ENCODE measurements at regions not wholly inside any gene's neighbourhood (a gene's known extent, or its start where the extent isn't known, plus 50 kb on each side); places are given as distances from the start of the nearest gene placed in this dataset.

DNA sequence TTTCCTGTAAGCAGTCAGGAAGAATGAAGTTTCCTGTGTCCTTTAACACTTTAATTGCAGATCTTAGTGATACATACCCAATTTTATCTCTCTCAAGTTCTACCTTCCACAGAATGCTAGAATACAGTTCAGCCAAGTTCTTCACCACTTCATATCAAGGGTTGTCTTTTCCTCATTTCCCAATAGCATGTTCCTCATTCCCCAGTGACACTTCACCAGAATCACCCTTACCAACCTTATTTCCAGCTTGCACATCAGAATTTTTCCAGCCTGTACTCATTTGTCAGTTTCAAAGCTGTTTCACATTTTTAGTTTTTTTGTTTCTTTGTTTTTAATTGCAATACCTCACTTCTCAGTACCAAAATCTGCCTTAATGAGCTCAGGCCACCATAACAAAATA lies 126.1 kb downstream of the ESM1 start:
- no peak for DNase-seq (ENCODE audit: low read depth in 4 of 4, low spot score in 1 of 4)

GRCh38 chr5:54854883-54855581 lies 130.4 kb downstream of the ESM1 start:
- DNase-seq (ENCODE audit: low read depth in 4 of 4, low spot score in 1 of 4), result no peak

DNA sequence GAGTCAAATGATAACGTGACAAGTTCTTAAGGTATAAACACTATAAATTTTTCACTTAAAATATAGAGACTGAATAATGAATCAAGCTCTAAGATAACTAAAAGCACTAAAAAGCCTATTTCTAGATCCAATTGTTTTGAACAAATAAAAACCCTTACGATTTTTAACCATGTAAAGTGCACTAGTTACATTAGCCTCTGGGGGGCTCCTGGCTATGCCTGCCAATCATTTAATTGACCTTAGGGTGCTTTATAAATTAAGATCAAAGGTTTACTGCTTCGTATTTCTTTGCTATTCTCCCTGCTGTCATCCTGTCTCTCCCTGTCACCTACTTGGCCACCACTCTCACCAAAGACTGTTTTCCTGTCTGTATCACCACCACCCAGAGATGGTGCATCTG lies 133.4 kb downstream of the ESM1 start:
- no peak for DNase-seq (ENCODE audit: low read depth in 4 of 4, low spot score in 1 of 4)

DNA sequence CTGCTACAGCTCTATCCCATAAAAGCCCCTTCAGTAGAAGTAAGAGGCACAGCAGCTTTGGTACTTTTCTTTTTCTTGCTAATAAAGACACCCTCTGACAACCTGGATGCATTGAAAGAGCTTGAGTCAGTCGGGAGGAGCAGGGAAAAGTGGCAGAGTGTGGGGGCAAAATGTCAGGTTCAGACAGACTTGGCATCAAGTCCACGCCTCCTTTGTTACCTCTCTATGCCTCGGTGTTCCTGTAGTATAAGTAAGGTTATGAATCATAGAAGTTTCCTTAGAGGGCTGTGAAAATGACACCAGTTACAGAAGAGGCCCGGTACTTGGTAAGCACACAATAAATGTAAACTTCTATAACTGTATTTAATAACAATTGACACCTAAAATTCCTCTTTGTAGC lies 133.9 kb downstream of the ESM1 start:
- DNase-seq (ENCODE audit: low read depth in 4 of 4, low spot score in 1 of 4), result no peak

- DNase-seq (ENCODE audit: low read depth in 4 of 4, low spot score in 1 of 4), result no peak
Measured at GRCh38 chr5:54848581-54848980, 136.8 kb downstream of the ESM1 start.

GRCh38 chr5:54845567-54845941 lies 139.8 kb downstream of the ESM1 start:
- DNase-seq (ENCODE audit: low read depth in 4 of 4, low spot score in 1 of 4), result no peak

- no peak for DNase-seq (ENCODE audit: low read depth in 4 of 4, low spot score in 1 of 4)
Measured at GRCh38 chr5:54844905-54845566, 140.4 kb downstream of the ESM1 start.

DNA sequence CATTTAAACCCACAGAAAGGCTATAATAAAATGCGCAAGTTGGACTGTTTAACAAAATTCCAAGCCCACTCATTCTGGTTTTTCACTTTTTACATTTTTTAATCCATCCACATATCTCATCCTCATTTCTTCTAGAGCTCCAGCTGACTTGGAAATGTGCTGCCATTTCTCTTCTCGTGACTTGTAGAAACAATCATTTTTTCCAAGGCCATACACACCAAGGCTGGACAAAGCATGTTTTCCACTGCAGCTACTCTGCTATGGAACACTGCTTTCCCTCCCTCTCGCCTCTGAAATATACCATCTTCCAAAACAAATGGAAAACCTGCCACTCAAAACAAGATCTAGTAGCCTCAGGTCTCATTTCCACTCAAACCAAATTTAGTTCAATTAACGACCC lies 141.1 kb downstream of the ESM1 start:
- no peak for DNase-seq (ENCODE audit: low read depth in 4 of 4, low spot score in 1 of 4)

GRCh38 chr5:54841481-54841880 lies 143.9 kb downstream of the ESM1 start:
- DNase-seq (ENCODE audit: low read depth in 4 of 4, low spot score in 1 of 4), result no peak

DNA sequence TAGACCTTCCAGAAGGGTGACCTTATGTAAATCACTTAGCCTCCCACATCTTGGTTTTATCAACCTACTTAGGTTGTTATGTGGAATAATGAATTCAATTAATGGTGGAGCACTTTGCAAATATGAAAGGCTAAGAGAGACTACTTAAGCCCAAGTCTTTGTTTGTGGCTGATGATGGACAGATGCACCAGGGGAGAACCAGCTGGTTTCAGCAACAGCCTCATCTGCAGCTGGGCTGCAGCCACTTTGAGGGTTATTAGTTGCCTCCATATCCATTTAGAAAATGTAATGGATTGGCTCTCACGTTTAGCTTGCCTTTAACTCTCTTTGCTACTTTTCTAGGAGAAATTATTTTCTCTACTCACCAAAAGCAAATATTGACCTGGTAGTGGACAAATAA lies 146.6 kb downstream of the ESM1 start:
- no peak for DNase-seq (ENCODE audit: low read depth in 4 of 4, low spot score in 1 of 4)

DNA sequence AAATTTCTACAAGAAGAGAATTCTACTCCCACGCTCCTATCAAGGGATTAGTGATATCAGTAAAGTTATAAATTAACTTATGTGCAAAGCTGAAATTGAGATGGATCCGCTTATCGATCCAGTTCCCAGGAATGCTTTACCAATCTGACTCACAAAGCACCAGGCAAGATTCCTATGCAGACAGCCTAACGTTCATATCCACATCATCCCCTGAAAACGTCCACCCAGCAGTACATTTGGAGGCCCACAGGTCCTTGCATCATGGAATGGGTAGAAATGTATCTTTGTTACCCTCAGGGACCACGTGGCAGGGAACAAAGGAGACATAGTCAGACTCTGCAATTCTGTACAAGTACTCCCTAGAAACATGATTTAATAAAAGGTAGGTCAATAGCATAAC lies 147.4 kb downstream of the ESM1 start:
- DNase-seq (ENCODE audit: low read depth in 4 of 4, low spot score in 1 of 4), result no peak

GRCh38 chr5:54837093-54837492 lies 148.3 kb downstream of the ESM1 start:
- no peak for DNase-seq (ENCODE audit: low read depth in 4 of 4, low spot score in 1 of 4)

GRCh38 chr5:54835647-54836046 lies 149.7 kb downstream of the ESM1 start:
- DNase-seq (ENCODE audit: low read depth in 4 of 4, low spot score in 1 of 4), result no peak

DNA sequence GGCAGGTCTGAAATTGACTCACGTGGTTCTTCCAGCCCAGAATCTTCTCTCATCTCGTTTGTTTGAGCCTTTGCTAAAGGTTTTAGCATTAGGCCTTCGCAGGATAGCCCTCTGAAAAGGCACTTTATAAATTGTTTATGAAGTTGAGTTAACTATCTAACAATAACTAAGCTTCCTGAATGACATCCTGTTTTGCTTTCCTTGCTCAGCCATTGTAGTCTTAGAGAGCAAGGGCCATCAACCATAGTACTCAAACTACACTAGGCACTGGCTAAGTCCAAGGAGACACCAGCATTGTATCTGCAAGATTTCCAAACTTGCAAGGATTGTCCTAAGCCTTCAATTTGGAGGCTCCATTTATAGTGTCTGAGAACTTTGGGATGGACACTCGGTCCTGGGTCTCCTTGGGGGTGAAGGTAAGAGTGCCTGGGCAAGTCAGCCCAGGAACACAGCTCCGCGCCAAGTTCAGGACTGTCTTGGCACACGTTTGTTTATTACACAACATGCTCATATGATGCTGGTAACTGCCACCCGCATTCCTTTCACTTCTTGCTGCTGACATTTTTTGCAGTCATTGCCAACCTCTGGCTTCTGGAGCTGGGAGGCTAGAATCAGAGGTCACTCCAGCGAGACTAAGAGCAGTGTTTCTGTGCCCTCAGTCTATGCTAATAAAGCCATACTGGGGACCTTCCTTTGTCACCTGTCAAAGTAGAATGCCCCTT lies 151.1 kb downstream of the ESM1 start:
- DNase-seq (ENCODE audit: low read depth in 4 of 4, low spot score in 1 of 4), result no peak

DNA sequence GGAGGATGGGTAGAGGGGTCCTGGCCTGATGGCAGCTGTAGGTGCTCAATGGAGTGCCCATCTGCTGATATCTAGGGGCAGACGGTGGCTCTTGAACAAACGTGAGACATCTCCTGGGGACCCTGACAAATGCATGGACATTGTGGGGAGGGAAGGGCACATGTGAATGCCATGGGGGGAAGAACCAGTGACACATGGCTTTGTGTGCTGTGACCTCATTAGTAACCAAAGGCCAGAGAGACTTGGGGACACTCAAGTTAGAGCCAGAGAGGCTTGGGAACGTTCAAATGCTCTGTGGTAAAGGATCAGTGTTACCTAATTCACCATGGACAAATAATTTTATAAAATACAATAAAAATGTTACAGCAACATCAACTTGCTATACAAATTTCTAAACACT lies 151.8 kb downstream of the ESM1 start:
- no peak for DNase-seq (ENCODE audit: low read depth in 4 of 4, low spot score in 1 of 4)

DNA sequence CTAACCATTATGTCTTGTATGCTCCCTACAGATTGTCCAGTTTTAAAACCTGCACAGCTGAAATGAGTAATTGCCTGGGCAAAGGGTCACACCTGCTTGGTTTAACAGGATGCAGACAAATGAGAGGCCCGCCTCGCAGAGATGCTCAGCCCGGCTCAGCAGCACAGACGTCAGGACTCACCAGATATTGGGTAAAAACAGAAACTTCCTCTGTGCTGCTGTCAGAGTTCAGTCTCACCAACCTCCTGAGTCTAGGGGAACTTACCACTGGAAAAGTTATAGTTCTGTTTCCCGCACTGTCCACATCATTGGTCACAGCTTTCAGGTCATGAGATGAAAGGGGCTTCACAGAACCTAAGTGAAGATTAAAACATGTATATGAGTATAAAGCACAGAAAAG lies 152.5 kb downstream of the ESM1 start:
- no peak for DNase-seq (ENCODE audit: low read depth in 4 of 4, low spot score in 1 of 4)

GRCh38 chr5:54832045-54832444 lies 153.3 kb downstream of the ESM1 start:
- DNase-seq (ENCODE audit: low read depth in 4 of 4, low spot score in 1 of 4), result no peak

GRCh38 chr5:54831233-54831632 lies 154.2 kb downstream of the ESM1 start:
- no peak for DNase-seq (ENCODE audit: low read depth in 4 of 4, low spot score in 1 of 4)

DNA sequence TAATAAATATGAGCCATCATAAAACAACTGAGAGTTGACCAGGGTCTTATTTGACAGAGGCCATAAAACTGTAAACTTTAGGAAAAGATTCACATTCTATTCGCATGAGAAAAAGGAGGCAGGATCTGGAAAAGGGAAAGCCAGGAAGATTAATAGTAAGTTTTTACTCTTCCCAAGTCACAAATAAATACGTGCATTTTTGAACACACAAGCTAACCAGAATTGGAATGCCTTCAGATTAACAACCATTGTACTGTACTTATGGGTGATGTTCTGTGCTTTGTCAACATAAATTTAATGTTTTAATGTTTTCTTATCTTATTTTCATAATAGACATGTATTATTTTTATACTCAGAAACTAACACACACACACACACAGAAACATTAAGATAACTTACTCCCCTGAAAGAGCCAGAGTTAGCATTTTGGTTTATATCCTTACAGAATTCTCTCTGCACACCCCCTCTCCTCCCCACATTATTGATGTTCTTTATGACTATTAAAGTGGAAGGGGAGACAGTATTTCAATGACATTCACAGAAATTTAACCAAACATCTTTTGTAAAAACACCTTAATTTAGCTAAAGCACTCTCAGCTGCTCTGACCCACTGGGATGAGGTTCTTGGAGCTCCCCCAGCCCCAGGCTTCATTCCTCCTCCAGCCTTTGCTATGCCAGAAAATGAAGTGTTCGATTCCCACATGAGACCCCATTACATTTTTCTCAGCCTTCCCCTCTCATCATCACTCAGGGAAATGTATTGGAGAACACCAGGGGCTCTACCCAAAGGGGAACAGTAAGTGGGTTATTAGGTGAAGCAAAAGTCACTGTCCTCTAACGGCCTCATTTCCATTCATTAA lies 155.5 kb downstream of the ESM1 start:
- DNase-seq (ENCODE audit: low read depth in 4 of 4, low spot score in 1 of 4), result no peak

DNA sequence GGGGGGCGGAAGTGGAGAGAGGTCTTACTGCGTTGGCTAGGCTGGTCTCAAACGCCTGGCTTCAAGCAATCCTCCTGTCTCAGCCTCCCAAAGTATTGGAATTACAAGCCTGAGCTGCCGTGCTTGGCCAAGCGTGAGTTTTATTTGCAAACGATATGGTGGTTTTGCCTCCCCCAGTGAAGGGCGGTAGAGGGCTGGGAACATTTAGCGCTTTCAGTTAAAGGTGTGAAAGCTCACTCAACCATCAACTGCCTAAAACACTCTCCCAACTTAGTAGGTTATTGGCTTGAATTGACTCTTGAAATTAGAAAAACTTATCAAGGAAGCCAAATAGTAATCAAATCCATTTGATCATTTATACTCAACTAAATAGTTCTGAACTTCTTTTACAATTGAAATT lies 156.3 kb downstream of the ESM1 start:
- no peak for DNase-seq (ENCODE audit: low read depth in 4 of 4, low spot score in 1 of 4)

GRCh38 chr5:54828151-54828550 lies 157.2 kb downstream of the ESM1 start:
- no peak for DNase-seq (ENCODE audit: low read depth in 4 of 4, low spot score in 1 of 4)

DNA sequence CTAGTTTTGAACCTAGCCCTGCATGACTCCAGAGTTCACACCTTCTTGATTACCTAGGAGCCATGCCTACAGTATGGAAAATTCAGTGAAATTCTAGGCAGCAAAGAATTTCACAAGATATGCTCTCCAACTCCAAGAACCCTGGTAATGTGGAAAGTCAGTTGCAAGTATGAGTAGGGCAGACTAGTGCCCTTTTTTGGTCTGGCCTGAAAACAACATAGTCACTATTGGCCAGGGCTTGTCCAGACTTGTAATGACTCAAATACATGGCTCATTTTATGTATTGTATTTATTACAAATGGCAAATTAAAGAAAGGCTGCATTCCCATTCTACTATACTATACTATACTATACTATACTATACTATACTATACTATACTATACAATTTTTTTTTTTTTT lies 160.4 kb downstream of the ESM1 start:
- DNase-seq (ENCODE audit: low read depth in 4 of 4, low spot score in 1 of 4), result no peak

Data from stimulated activated CD4-positive, alpha-beta T cell treated with anti-CD3 and anti-CD28 coated beads, Interleukin-1b, Interleukin-23, amount 100 ng/mL, for 24 hours (primary cell).